ENCODE measurements at regions not wholly inside any gene's neighbourhood (a gene's known extent, or its start where the extent isn't known, plus 50 kb on each side); places are given as distances from the start of the nearest gene placed in this dataset.

DNA sequence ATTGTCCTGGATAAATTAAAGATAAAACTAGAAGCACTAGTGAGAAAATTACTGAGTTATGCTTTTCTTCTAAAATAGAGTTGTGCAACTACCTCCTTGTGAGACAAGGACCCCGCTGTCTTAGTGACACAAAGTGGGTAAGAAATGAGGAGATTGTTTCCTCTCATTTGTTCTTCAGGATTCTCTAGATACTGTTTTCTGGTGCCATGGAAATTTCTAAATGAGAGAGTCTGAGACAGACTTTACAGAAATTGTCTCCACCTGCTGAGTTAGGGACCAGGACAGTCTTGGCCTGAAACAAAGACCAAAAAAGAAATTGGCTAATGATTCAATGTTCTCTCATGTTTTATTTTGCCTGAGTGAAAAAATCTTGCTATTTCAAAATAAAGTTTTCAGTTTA, 427.5 kb downstream of the TUSC7 start:
- TF ChIP-seq, protein P1, sequence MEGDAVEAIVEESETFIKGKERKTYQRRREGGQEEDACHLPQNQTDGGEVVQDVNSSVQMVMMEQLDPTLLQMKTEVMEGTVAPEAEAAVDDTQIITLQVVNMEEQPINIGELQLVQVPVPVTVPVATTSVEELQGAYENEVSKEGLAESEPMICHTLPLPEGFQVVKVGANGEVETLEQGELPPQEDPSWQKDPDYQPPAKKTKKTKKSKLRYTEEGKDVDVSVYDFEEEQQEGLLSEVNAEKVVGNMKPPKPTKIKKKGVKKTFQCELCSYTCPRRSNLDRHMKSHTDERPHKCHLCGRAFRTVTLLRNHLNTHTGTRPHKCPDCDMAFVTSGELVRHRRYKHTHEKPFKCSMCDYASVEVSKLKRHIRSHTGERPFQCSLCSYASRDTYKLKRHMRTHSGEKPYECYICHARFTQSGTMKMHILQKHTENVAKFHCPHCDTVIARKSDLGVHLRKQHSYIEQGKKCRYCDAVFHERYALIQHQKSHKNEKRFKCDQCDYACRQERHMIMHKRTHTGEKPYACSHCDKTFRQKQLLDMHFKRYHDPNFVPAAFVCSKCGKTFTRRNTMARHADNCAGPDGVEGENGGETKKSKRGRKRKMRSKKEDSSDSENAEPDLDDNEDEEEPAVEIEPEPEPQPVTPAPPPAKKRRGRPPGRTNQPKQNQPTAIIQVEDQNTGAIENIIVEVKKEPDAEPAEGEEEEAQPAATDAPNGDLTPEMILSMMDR (IDR thresholded peaks at IDR 0.05): no peak
- TF ChIP-seq POLR2A (IDR thresholded peaks at IDR 0.05): no peak
